Panc1 (cell line): ENCODE measurements at regions not wholly inside any gene's neighbourhood (a gene's known extent, or its start where the extent isn't known, plus 50 kb on each side); places are given as distances from the start of the nearest gene placed in this dataset.

Experiments used
- ATAC-seq: fragments of 200-7000 bp; cut with Tn5 transposase; 2 replicates; pipeline ENCODE4 v1.9.1; 2020; ENCODE audit warnings: mild to moderate bottlenecking, moderate library complexity
- BruUV-seq: library from RNA; stranded (reverse); fragments of 400-500 nt; replicated peaks from 2 replicates; lab custom pipeline; 2021; lab: Mats Ljungman, UMichigan
- CTCF ChIA-PET: fragments of 300-600 bp; sonication (Branson Sonifier 250); formaldehyde crosslinking; loops from one replicate; lab custom pipeline; 2022; ENCODE audit warnings: antibody characterized with exemption; lab: Charles Lee
- POLR2A ChIA-PET: fragments of 300-600 bp; sonication (Branson Sonifier 250); formaldehyde crosslinking; loops from one replicate; lab custom pipeline; 2022; ENCODE audit warnings: antibody characterized with exemption; lab: Charles Lee
- DNase-seq: peaks from one replicate; pipeline ENCODE4 v3.0.0-alpha.2; 2010; ENCODE audit warnings: low read depth, low spot score
- H3K27ac ChIP-seq: 2 replicates; pipeline ENCODE4 v1.5.1; 2011; ENCODE audit warnings: mild to moderate bottlenecking, low read length, inconsistent platforms
- H3K27me3 ChIP-seq: fragments of 200-500 bp; sonication (Bioruptor generic); 2 replicates; pipeline ENCODE4 v1.6.0; 2014; ENCODE audit warnings: low read length, inconsistent platforms; ENCODE audit not compliant: control insufficient read depth, insufficient read depth
- H3K36me3 ChIP-seq: fragments of 200-500 bp; sonication (Bioruptor generic); 2 replicates; pipeline ENCODE4 v1.5.1; 2014; ENCODE audit warnings: inconsistent platforms, mild to moderate bottlenecking, low read length, moderate library complexity; ENCODE audit not compliant: control insufficient read depth, insufficient read depth
- H3K4me1 ChIP-seq: 2 replicates; pipeline ENCODE4 v1.5.1; 2011; ENCODE audit warnings: inconsistent platforms, mild to moderate bottlenecking, low read length, moderate library complexity; ENCODE audit not compliant: control insufficient read depth, insufficient read depth
- H3K4me3 ChIP-seq, 2 experiments: 2 replicates each; pipeline ENCODE4 v1.5.1; 2011 to 2012; ENCODE audit warnings: low read depth in 2 of 2, low read length in 2 of 2, mild to moderate bottlenecking in 2 of 2, inconsistent platforms in 1 of 2, moderate library complexity in 1 of 2
- H3K9me3 ChIP-seq: fragments of 200-500 bp; sonication (Bioruptor generic); 2 replicates; pipeline ENCODE4 v1.5.1; 2014; ENCODE audit warnings: low read depth, mild to moderate bottlenecking, inconsistent platforms, low read length, moderate library complexity; ENCODE audit not compliant: control insufficient read depth, insufficient read depth
- CTCF ChIP-seq: fragments of 450-650 bp; IDR thresholded peaks from 2 replicates; pipeline ENCODE4 v1.5.1; 2017; ENCODE audit warnings: mild to moderate bottlenecking
- POLR2AphosphoS5 ChIP-seq: IDR thresholded peaks from 2 replicates; pipeline ENCODE4 v1.6.1; 2012; ENCODE audit warnings: mild to moderate bottlenecking, low read depth, low read length, moderate library complexity
- REST ChIP-seq, 2 experiments: IDR thresholded peaks; 2 replicates each; pipeline ENCODE4 v1.6.1; 2011 to 2012; ENCODE audit warnings: low read depth in 2 of 2, control low read depth in 1 of 2, low read length in 1 of 2, mild to moderate bottlenecking in 1 of 2, moderate library complexity in 1 of 2; ENCODE audit not compliant: insufficient read depth in 1 of 2
- SIN3A ChIP-seq: IDR thresholded peaks from 2 replicates; pipeline ENCODE4 v1.6.1; 2012; ENCODE audit warnings: low read depth, mild to moderate bottlenecking, low read length, moderate library complexity, borderline replicate concordance; ENCODE audit not compliant: insufficient read depth
- TCF7L2 ChIP-seq: IDR thresholded peaks from 2 replicates; pipeline ENCODE4 v1.6.1; 2011; ENCODE audit warnings: mild to moderate bottlenecking, low read depth, low read length, inconsistent platforms
- in situ Hi-C: cut with HindIII; loops from 2 replicates; pipeline ENCODE4 v1.10.0; 2016; ENCODE audit warnings: low sequenced_read_pairs, low pct_unique_long_range_greater_than_20kb
- intact Hi-C: fragments of 100-400 bp; cut with micrococcal nuclease; formaldehyde crosslinking; loops from one replicate; pipeline ENCODE4 v1.10.0; 2022; ENCODE audit not compliant: unreplicated experiment

- H3K4me1 ChIP-seq, result no peaks in the 10 kb centered on the region
- H3K4me3 ChIP-seq, result no peak overlapping the region
- no peak overlapping the region for H3K27ac ChIP-seq
- TF ChIP-seq SIN3A (no peak), CTCF (no peak), REST (IDR thresholded peaks at IDR 0.05; ENCODE audit: insufficient read depth in 1 of 2, low read depth in 2 of 2, low read length in 1 of 2) (no peak), POLR2AphosphoS5 (no peak), TCF7L2 (no peak)
- DNase-seq (no peak), ATAC-seq (no peak)
- CTCF ChIA-PET, result interaction anchor here (0.6 kb wide), 1 partner anchor 892 kb away, joined by 3 read pairs; no protein-coding TSS in a partner anchor
- no peaks in the 10 kb centered on the region; the same call in 1 of the 2 replicates for H3K27me3 ChIP-seq
- no peaks in the 10 kb centered on the region for H3K9me3 ChIP-seq
- POLR2A ChIA-PET, result no interaction called here
- no TSS peak for BruUV-seq
- H3K36me3 ChIP-seq, result no peaks in the 10 kb centered on the region
- in situ Hi-C loops, result no loop called here
- intact Hi-C loops, result no loop called here
Observed at GRCh38 chr5:42059778-42060464, 134.8 kb downstream of the FBXO4 start.

- H3K9me3 ChIP-seq, result no peaks in the 10 kb centered on the region
- TF ChIP-seq POLR2AphosphoS5 (no peak), SIN3A (no peak), CTCF (no peak), TCF7L2 (no peak), REST (IDR thresholded peaks at IDR 0.05; ENCODE audit: insufficient read depth in 1 of 2, low read depth in 2 of 2, low read length in 1 of 2) (no peak)
- H3K36me3 ChIP-seq, result no peaks in the 10 kb centered on the region
- in situ Hi-C loops (no loop called here), intact Hi-C loops (no loop called here)
- no peaks in the 10 kb centered on the region for H3K4me1 ChIP-seq
- ATAC-seq (no peak), DNase-seq (no peak)
- POLR2A ChIA-PET, result no interaction called here
- H3K4me3 ChIP-seq, result no peak overlapping the region
- no peak overlapping the region for H3K27ac ChIP-seq
- CTCF ChIA-PET, result no interaction called here
- H3K27me3 ChIP-seq, result no peaks in the 10 kb centered on the region
- BruUV-seq, result no TSS peak
Observed at GRCh38 chr5:42061121-42061520, 136.0 kb downstream of the FBXO4 start.
